Neural progenitor cell (in vitro differentiated cells): ENCODE measurements at regions not wholly inside any gene's neighbourhood (a gene's known extent, or its start where the extent isn't known, plus 50 kb on each side); places are given as distances from the start of the nearest gene placed in this dataset.

ENCODE experiments used
- CTCF ChIP-seq: fragments of 200-600 bp; sonication (generic); IDR thresholded peaks from 2 replicates; pipeline ENCODE4 v1.5.1; 2017; ENCODE audit warnings: antibody characterized with exemption, mild to moderate bottlenecking
- EZH2 ChIP-seq: fragments of 200-600 bp; sonication (generic); IDR thresholded peaks from 2 replicates; pipeline ENCODE4 v1.6.1; 2017; ENCODE audit warnings: antibody characterized with exemption, mild to moderate bottlenecking, moderate library complexity

GRCh38 chr2:81894451-81894990 is 1590.0 kb upstream of the LRRTM1 start:
- no peak for TF ChIP-seq CTCF
- no peak for TF ChIP-seq EZH2
